ENCODE measurements at regions not wholly inside any gene's neighbourhood (a gene's known extent, or its start where the extent isn't known, plus 50 kb on each side); places are given as distances from the start of the nearest gene placed in this dataset.
"Not testable (repeated sequence)": the region's sequence is repeated elsewhere in the genome, so short reads cannot be mapped to it uniquely, and the experiment has no call there.

GRCh38 chr14:84882830-84883229 lies 647.1 kb upstream of the FLRT2 start:
- Mint-ChIP-seq H3K4me3 (no peak overlapping the region), H3K9me3 (peaks cover 18% of the 10 kb centered on the region), H3K36me3 (ENCODE audit: low read depth) (no peaks in the 10 kb centered on the region), H3K27me3 (no peaks in the 10 kb centered on the region), H3K27ac (no peak overlapping the region), H3K4me1 (ENCODE audit: low read depth) (no peaks in the 10 kb centered on the region)
- intact Hi-C loops (cut with micrococcal nuclease), result no loop called here

GRCh38 chr14:84885061-84885460 lies 644.9 kb upstream of the FLRT2 start:
- no peaks in the 10 kb centered on the region for H3K4me1 Mint-ChIP-seq (ENCODE audit: low read depth)
- no peak overlapping the region for H3K27ac Mint-ChIP-seq
- H3K9me3 Mint-ChIP-seq, result peaks cover 25% of the 10 kb centered on the region
- H3K27me3 Mint-ChIP-seq, result no peaks in the 10 kb centered on the region
- H3K36me3 Mint-ChIP-seq (ENCODE audit: low read depth), result no peaks in the 10 kb centered on the region
- H3K4me3 Mint-ChIP-seq, result no peak overlapping the region
- intact Hi-C loops (cut with micrococcal nuclease), result no loop called here

GRCh38 chr14:84891404-84891803 lies 638.5 kb upstream of the FLRT2 start:
- Mint-ChIP-seq H3K9me3 (peaks cover 18% of the 10 kb centered on the region), H3K36me3 (ENCODE audit: low read depth) (no peaks in the 10 kb centered on the region), H3K27ac (no peak overlapping the region), H3K27me3 (no peaks in the 10 kb centered on the region), H3K4me1 (ENCODE audit: low read depth) (no peaks in the 10 kb centered on the region), H3K4me3 (no peak overlapping the region)
- intact Hi-C loops (cut with micrococcal nuclease), result no loop called here

- H3K27ac Mint-ChIP-seq, result no peak overlapping the region
- intact Hi-C loops (cut with micrococcal nuclease), result no loop called here
- no peaks in the 10 kb centered on the region for H3K36me3 Mint-ChIP-seq (ENCODE audit: low read depth)
- H3K9me3 Mint-ChIP-seq, result peaks cover 19% of the 10 kb centered on the region
- no peaks in the 10 kb centered on the region for H3K4me1 Mint-ChIP-seq (ENCODE audit: low read depth)
- no peak overlapping the region for H3K4me3 Mint-ChIP-seq
- H3K27me3 Mint-ChIP-seq, result no peaks in the 10 kb centered on the region
Observed at GRCh38 chr14:84894254-84894653, 635.7 kb upstream of the FLRT2 start.

GRCh38 chr14:84922370-84922769 lies 607.6 kb upstream of the FLRT2 start:
- Mint-ChIP-seq H3K27ac (no peak overlapping the region), H3K4me1 (ENCODE audit: low read depth) (no peaks in the 10 kb centered on the region), H3K4me3 (no peak overlapping the region), H3K27me3 (no peaks in the 10 kb centered on the region), H3K36me3 (ENCODE audit: low read depth) (no peaks in the 10 kb centered on the region), H3K9me3 (peaks cover 18% of the 10 kb centered on the region)
- intact Hi-C loops (cut with micrococcal nuclease), result no loop called here

- Mint-ChIP-seq H3K9me3 (peaks cover 9% of the 10 kb centered on the region), H3K27me3 (no peaks in the 10 kb centered on the region), H3K4me3 (no peak overlapping the region), H3K27ac (no peak overlapping the region), H3K4me1 (ENCODE audit: low read depth) (no peaks in the 10 kb centered on the region), H3K36me3 (ENCODE audit: low read depth) (no peaks in the 10 kb centered on the region)
- intact Hi-C loops (cut with micrococcal nuclease), result no loop called here
Observed at GRCh38 chr14:84926656-84927055, 603.3 kb upstream of the FLRT2 start.

- Mint-ChIP-seq H3K27me3 (no peaks in the 10 kb centered on the region), H3K27ac (no peak overlapping the region), H3K9me3 (peaks cover 11% of the 10 kb centered on the region), H3K4me3 (no peak overlapping the region), H3K4me1 (ENCODE audit: low read depth) (no peaks in the 10 kb centered on the region), H3K36me3 (ENCODE audit: low read depth) (no peaks in the 10 kb centered on the region)
- intact Hi-C loops (cut with micrococcal nuclease), result no loop called here
Observed at GRCh38 chr14:84927096-84927827, 602.7 kb upstream of the FLRT2 start.

- no peaks in the 10 kb centered on the region for H3K36me3 Mint-ChIP-seq (ENCODE audit: low read depth)
- H3K27me3 Mint-ChIP-seq, result no peaks in the 10 kb centered on the region
- intact Hi-C loops (cut with micrococcal nuclease), result no loop called here
- H3K4me1 Mint-ChIP-seq (ENCODE audit: low read depth), result no peaks in the 10 kb centered on the region
- H3K9me3 Mint-ChIP-seq, result peaks cover 22% of the 10 kb centered on the region
- H3K4me3 Mint-ChIP-seq, result no peak overlapping the region
- no peak overlapping the region for H3K27ac Mint-ChIP-seq
Observed at GRCh38 chr14:84929086-84929485, 600.9 kb upstream of the FLRT2 start.

- H3K27me3 Mint-ChIP-seq, result no peaks in the 10 kb centered on the region
- H3K9me3 Mint-ChIP-seq, result peaks cover 16% of the 10 kb centered on the region
- intact Hi-C loops (cut with micrococcal nuclease), result no loop called here
- no peak overlapping the region for H3K27ac Mint-ChIP-seq
- no peaks in the 10 kb centered on the region for H3K4me1 Mint-ChIP-seq (ENCODE audit: low read depth)
- no peak overlapping the region for H3K4me3 Mint-ChIP-seq
- H3K36me3 Mint-ChIP-seq (ENCODE audit: low read depth), result no peaks in the 10 kb centered on the region
Observed at GRCh38 chr14:84929834-84930233, 600.1 kb upstream of the FLRT2 start.

- Mint-ChIP-seq H3K27me3 (no peaks in the 10 kb centered on the region), H3K36me3 (ENCODE audit: low read depth) (no peaks in the 10 kb centered on the region), H3K4me3 (no peak overlapping the region), H3K9me3 (peaks cover 35% of the 10 kb centered on the region), H3K27ac (no peak overlapping the region), H3K4me1 (ENCODE audit: low read depth) (no peaks in the 10 kb centered on the region)
- intact Hi-C loops (cut with micrococcal nuclease), result no loop called here
Observed at GRCh38 chr14:84937016-84937415, 592.9 kb upstream of the FLRT2 start.

- Mint-ChIP-seq H3K36me3 (ENCODE audit: low read depth) (no peaks in the 10 kb centered on the region), H3K9me3 (peaks cover 32% of the 10 kb centered on the region), H3K27ac (no peak overlapping the region), H3K27me3 (no peaks in the 10 kb centered on the region), H3K4me1 (ENCODE audit: low read depth) (no peaks in the 10 kb centered on the region), H3K4me3 (no peak overlapping the region)
- intact Hi-C loops (cut with micrococcal nuclease), result no loop called here
Observed at GRCh38 chr14:84937449-84937848, 592.5 kb upstream of the FLRT2 start.

GRCh38 chr14:84944901-84945300 lies 585.0 kb upstream of the FLRT2 start:
- H3K27me3 Mint-ChIP-seq; H3K4me3 Mint-ChIP-seq; intact Hi-C loops (cut with micrococcal nuclease); H3K4me1 Mint-ChIP-seq (ENCODE audit: low read depth); H3K36me3 Mint-ChIP-seq (ENCODE audit: low read depth); H3K27ac Mint-ChIP-seq; H3K9me3 Mint-ChIP-seq: not testable (repeated sequence)

- H3K27ac Mint-ChIP-seq, result no peak overlapping the region
- no peak overlapping the region for H3K4me3 Mint-ChIP-seq
- H3K27me3 Mint-ChIP-seq, result no peaks in the 10 kb centered on the region
- H3K4me1 Mint-ChIP-seq (ENCODE audit: low read depth), result no peaks in the 10 kb centered on the region
- peaks cover 45% of the 10 kb centered on the region for H3K9me3 Mint-ChIP-seq
- H3K36me3 Mint-ChIP-seq (ENCODE audit: low read depth), result no peaks in the 10 kb centered on the region
- intact Hi-C loops (cut with micrococcal nuclease), result no loop called here
Observed at GRCh38 chr14:84959851-84960520, 570.0 kb upstream of the FLRT2 start.

GRCh38 chr14:84961637-84962036 lies 568.3 kb upstream of the FLRT2 start:
- H3K27me3 Mint-ChIP-seq, result no peaks in the 10 kb centered on the region
- no peak overlapping the region for H3K27ac Mint-ChIP-seq
- H3K4me3 Mint-ChIP-seq, result no peak overlapping the region
- H3K9me3 Mint-ChIP-seq, result peaks cover 35% of the 10 kb centered on the region
- H3K36me3 Mint-ChIP-seq (ENCODE audit: low read depth), result no peaks in the 10 kb centered on the region
- intact Hi-C loops (cut with micrococcal nuclease), result no loop called here
- no peaks in the 10 kb centered on the region for H3K4me1 Mint-ChIP-seq (ENCODE audit: low read depth)

- Mint-ChIP-seq H3K9me3 (peaks cover 29% of the 10 kb centered on the region), H3K27me3 (no peaks in the 10 kb centered on the region), H3K27ac (no peak overlapping the region), H3K4me1 (ENCODE audit: low read depth) (no peaks in the 10 kb centered on the region), H3K4me3 (no peak overlapping the region), H3K36me3 (ENCODE audit: low read depth) (no peaks in the 10 kb centered on the region)
- intact Hi-C loops (cut with micrococcal nuclease), result no loop called here
Observed at GRCh38 chr14:84963518-84963917, 566.4 kb upstream of the FLRT2 start.
